ENCODE measurements at regions not wholly inside any gene's neighbourhood (a gene's known extent, or its start where the extent isn't known, plus 50 kb on each side); places are given as distances from the start of the nearest gene placed in this dataset.

- no peak overlapping the region for H3K4me3 ChIP-seq (replicated peaks; ENCODE audit: low read depth, low read length)
- TF ChIP-seq, protein P1, sequence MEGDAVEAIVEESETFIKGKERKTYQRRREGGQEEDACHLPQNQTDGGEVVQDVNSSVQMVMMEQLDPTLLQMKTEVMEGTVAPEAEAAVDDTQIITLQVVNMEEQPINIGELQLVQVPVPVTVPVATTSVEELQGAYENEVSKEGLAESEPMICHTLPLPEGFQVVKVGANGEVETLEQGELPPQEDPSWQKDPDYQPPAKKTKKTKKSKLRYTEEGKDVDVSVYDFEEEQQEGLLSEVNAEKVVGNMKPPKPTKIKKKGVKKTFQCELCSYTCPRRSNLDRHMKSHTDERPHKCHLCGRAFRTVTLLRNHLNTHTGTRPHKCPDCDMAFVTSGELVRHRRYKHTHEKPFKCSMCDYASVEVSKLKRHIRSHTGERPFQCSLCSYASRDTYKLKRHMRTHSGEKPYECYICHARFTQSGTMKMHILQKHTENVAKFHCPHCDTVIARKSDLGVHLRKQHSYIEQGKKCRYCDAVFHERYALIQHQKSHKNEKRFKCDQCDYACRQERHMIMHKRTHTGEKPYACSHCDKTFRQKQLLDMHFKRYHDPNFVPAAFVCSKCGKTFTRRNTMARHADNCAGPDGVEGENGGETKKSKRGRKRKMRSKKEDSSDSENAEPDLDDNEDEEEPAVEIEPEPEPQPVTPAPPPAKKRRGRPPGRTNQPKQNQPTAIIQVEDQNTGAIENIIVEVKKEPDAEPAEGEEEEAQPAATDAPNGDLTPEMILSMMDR (IDR thresholded peaks at IDR 0.05; ENCODE audit: insufficient read depth, low read length, poor library complexity, severe bottlenecking): no peak
- no peaks in the 10 kb centered on the region for H3K36me3 ChIP-seq (ENCODE audit: control insufficient read depth, insufficient read depth, low read length)
- DNase-seq (ENCODE audit: extremely low read depth, insufficient read length): no peak
- H3K27me3 ChIP-seq (replicated peaks; ENCODE audit: control insufficient read depth, insufficient read depth, low read length): no peaks in the 10 kb centered on the region; the same call in 1 of the 2 replicates
These were observed 60.0 kb downstream of the NAV1 start for GRCh38 chr1:201598973-201599372.

GRCh38 chr1:201599548-201599947 is 60.6 kb downstream of the NAV1 start:
- DNase-seq (ENCODE audit: extremely low read depth, insufficient read length): no peak
- Histone ChIP-seq H3K27me3 (replicated peaks; ENCODE audit: control insufficient read depth, insufficient read depth, low read length) (no peaks in the 10 kb centered on the region; the same call in 1 of the 2 replicates), H3K36me3 (ENCODE audit: control insufficient read depth, insufficient read depth, low read length) (no peaks in the 10 kb centered on the region), H3K4me3 (replicated peaks; ENCODE audit: low read depth, low read length) (no peak overlapping the region)
- TF ChIP-seq, protein P1 (IDR thresholded peaks at IDR 0.05; ENCODE audit: insufficient read depth, low read length, poor library complexity, severe bottlenecking): no peak

GRCh38 chr1:201602413-201603265 is 63.7 kb downstream of the NAV1 start:
- no peaks in the 10 kb centered on the region for H3K36me3 ChIP-seq (ENCODE audit: control insufficient read depth, insufficient read depth, low read length)
- DNase-seq (ENCODE audit: extremely low read depth, insufficient read length): no peak

DNA sequence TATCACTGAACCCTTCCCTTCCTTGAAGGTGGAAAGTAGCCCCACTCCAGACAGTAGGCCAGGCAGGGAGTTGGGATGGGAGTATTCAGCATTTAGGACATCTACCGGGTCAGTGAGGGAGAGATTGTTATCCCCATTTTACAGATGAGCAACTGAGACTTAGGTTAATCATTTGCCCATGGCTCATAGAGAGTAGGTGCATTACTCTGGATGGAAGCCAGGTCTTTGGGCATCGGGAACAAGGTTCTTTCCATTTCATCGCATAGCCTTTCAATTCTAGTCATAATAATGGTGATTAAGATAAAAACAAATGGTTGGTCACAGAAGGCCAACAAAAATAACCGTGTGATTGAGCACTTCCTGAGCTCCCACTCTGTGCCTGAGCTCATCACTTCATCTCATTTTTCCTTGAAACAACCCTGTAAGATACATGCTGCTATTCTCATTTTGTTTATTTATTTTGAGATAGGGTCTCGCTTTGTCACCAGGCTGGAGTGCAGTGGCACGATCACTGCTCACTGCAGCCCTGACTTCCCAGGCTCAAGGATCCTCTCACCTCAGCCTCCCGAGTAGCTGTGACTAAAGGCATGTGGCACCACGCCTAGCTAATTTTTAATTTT is 64.8 kb downstream of the NAV1 start:
- H3K27me3 ChIP-seq (replicated peaks; ENCODE audit: control insufficient read depth, insufficient read depth, low read length): no peaks in the 10 kb centered on the region; the same call in 1 of the 2 replicates
- TF ChIP-seq, protein P1 (IDR thresholded peaks at IDR 0.05; ENCODE audit: insufficient read depth, low read length, poor library complexity, severe bottlenecking): no peak
- no peaks in the 10 kb centered on the region for H3K36me3 ChIP-seq (ENCODE audit: control insufficient read depth, insufficient read depth, low read length)
- DNase-seq (ENCODE audit: extremely low read depth, insufficient read length): no peak
- H3K4me3 ChIP-seq (replicated peaks; ENCODE audit: low read depth, low read length): no peak overlapping the region

More at GRCh38 chr1:201602413-201603265, 63.7 kb downstream of the NAV1 start:
- TF ChIP-seq, protein P1 (IDR thresholded peaks at IDR 0.05; ENCODE audit: insufficient read depth, low read length, poor library complexity, severe bottlenecking): no peak
- no peaks in the 10 kb centered on the region; the same call in 1 of the 2 replicates for H3K27me3 ChIP-seq (replicated peaks; ENCODE audit: control insufficient read depth, insufficient read depth, low read length)
- H3K4me3 ChIP-seq (replicated peaks; ENCODE audit: low read depth, low read length): no peak overlapping the region

- Histone ChIP-seq H3K27me3 (replicated peaks; ENCODE audit: control insufficient read depth, insufficient read depth, low read length) (no peaks in the 10 kb centered on the region; the same call in 1 of the 2 replicates), H3K36me3 (ENCODE audit: control insufficient read depth, insufficient read depth, low read length) (no peaks in the 10 kb centered on the region), H3K4me3 (replicated peaks; ENCODE audit: low read depth, low read length) (no peak overlapping the region)
- DNase-seq (ENCODE audit: extremely low read depth, insufficient read length): no peak
- TF ChIP-seq, protein P1 (IDR thresholded peaks at IDR 0.05; ENCODE audit: insufficient read depth, low read length, poor library complexity, severe bottlenecking): no peak
These were observed 66.6 kb downstream of the NAV1 start for GRCh38 chr1:201605385-201606010.

Measured in GM06990 (cell line).